K562 (cell line): ENCODE measurements at regions not wholly inside any gene's neighbourhood (a gene's known extent, or its start where the extent isn't known, plus 50 kb on each side); places are given as distances from the start of the nearest gene placed in this dataset.

Experiments used
- CTCF ChIP-seq, 3 experiments: IDR thresholded peaks in 2 of 3; conservative IDR thresholded peaks in 1 of 3; 2 replicates each; pipeline ENCODE4 v1.5.1; 2011 to 2012; ENCODE audit warnings: low read length in 3 of 3, mild to moderate bottlenecking in 3 of 3, control low read depth in 2 of 3, improper control_type of control experiment in 1 of 3, inconsistent platforms in 1 of 3, low read depth in 1 of 3, mixed read lengths in 1 of 3, moderate library complexity in 1 of 3; ENCODE audit not compliant: insufficient read depth in 2 of 3
- GABPA ChIP-seq: fragments of 200-800 bp; sonication (Bioruptor generic); conservative IDR thresholded peaks from 2 replicates; pipeline ENCODE4 v1.6.1; 2016; ENCODE audit warnings: low read depth, missing genetic modification characterization, missing compliant biosample characterization
- KDM5B ChIP-seq: fragments of 200-600 bp; sonication (generic); IDR thresholded peaks from 2 replicates; pipeline ENCODE4 v1.6.1; 2012; ENCODE audit warnings: low read depth, mild to moderate bottlenecking, moderate library complexity, low read length, control low read depth, inconsistent platforms; ENCODE audit not compliant: insufficient replicate concordance
- NCOA1 ChIP-seq: fragments of 450-650 bp; IDR thresholded peaks from 2 replicates; pipeline ENCODE4 v1.6.1; 2016; ENCODE audit warnings: low read depth
- SRSF9 ChIP-seq: fragments of 200-400 bp; formaldehyde crosslinking; IDR thresholded peaks from 2 replicates; pipeline ENCODE4 v1.6.1; 2017; ENCODE audit warnings: low read depth, low read length, borderline replicate concordance
- USF2 ChIP-seq: sonication (generic); formaldehyde crosslinking; IDR thresholded peaks from 2 replicates; pipeline ENCODE4 v1.5.0; 2020; ENCODE audit warnings: missing genetic modification reagents
- ZNF518B ChIP-seq: fragments of 250-450 bp; sonication (Bioruptor Pico); IDR thresholded peaks from 2 replicates; pipeline ENCODE4 v1.5.0; 2021; ENCODE audit warnings: mild to moderate bottlenecking, moderate library complexity
- ZNF586 ChIP-seq: fragments of 450-650 bp; formaldehyde crosslinking; conservative IDR thresholded peaks from 2 replicates; pipeline ENCODE4 v1.4.0; 2020; ENCODE audit warnings: mild to moderate bottlenecking, moderate library complexity

GRCh38 chr1:80520949-80521348 is 1279.8 kb upstream of the ADGRL2 start:
- no peak for TF ChIP-seq GABPA (tag)
- TF ChIP-seq SRSF9: no peak
- no peak for TF ChIP-seq KDM5B
- no peak for TF ChIP-seq USF2
- TF ChIP-seq NCOA1: no peak
- TF ChIP-seq ZNF586: no peak
- TF ChIP-seq ZNF518B: no peak
- TF ChIP-seq CTCF (IDR thresholded peaks at IDR 0.05 in 2 of 3, conservative IDR thresholded peaks at IDR 0.05 in 1 of 3; ENCODE audit: insufficient read depth in 2 of 3, low read depth in 1 of 3, low read length in 3 of 3): no peak
